Astrocyte (in vitro differentiated cells and primary cell): ENCODE measurements at regions not wholly inside any gene's neighbourhood (a gene's known extent, or its start where the extent isn't known, plus 50 kb on each side); places are given as distances from the start of the nearest gene placed in this dataset.
"Not testable (repeated sequence)": the region's sequence is repeated elsewhere in the genome, so short reads cannot be mapped to it uniquely, and the experiment has no call there.

Source experiments
- DNase-seq: peaks from one replicate; pipeline ENCODE4 v3.0.0-alpha.2; 2010; ENCODE audit warnings: low read depth
- FAIRE-seq: peaks from 2 replicates; lab custom pipeline; 2011; peaks lifted over from hg19 to GRCh38; lab: Jason Lieb, UNC
- H2AFZ ChIP-seq: 2 replicates; pipeline ENCODE4 v1.6.0; 2012; ENCODE audit warnings: low read depth, low read length, inconsistent platforms
- H3K27ac ChIP-seq: 2 replicates; pipeline ENCODE4 v1.5.1; 2011; ENCODE audit warnings: low read depth, low read length, inconsistent platforms
- H3K27me3 ChIP-seq: 2 replicates; pipeline ENCODE4 v1.6.0; 2011; ENCODE audit warnings: low read length, inconsistent platforms; ENCODE audit not compliant: insufficient read depth
- H3K36me3 ChIP-seq: 2 replicates; pipeline ENCODE4 v1.5.1; 2011; ENCODE audit warnings: low read length, inconsistent platforms; ENCODE audit not compliant: insufficient read depth
- H3K4me1 ChIP-seq: 2 replicates; pipeline ENCODE4 v1.5.1; 2011; ENCODE audit warnings: low read length, inconsistent platforms; ENCODE audit not compliant: insufficient read depth
- H3K4me2 ChIP-seq: 2 replicates; pipeline ENCODE4 v1.6.0; 2012; ENCODE audit warnings: low read length, inconsistent platforms
- H3K4me3 ChIP-seq: 2 replicates; pipeline ENCODE4 v1.5.1; 2011; ENCODE audit warnings: low read depth, mild to moderate bottlenecking, low read length, inconsistent platforms; ENCODE audit not compliant: insufficient read depth
- H3K79me2 ChIP-seq: 2 replicates; pipeline ENCODE4 v1.6.0; 2012; ENCODE audit warnings: mild to moderate bottlenecking, low read length, inconsistent platforms; ENCODE audit not compliant: insufficient read depth
- H3K9ac ChIP-seq: 2 replicates; pipeline ENCODE4 v1.6.0; 2012; ENCODE audit warnings: mild to moderate bottlenecking, low read length, inconsistent platforms
- H3K9me3 ChIP-seq: 2 replicates; pipeline ENCODE4 v1.5.1; 2012; ENCODE audit warnings: low read depth, mild to moderate bottlenecking, low read length, inconsistent platforms; ENCODE audit not compliant: insufficient read depth
- H4K20me1 ChIP-seq: 2 replicates; pipeline ENCODE4 v1.6.0; 2012; ENCODE audit warnings: low read length, inconsistent platforms; ENCODE audit not compliant: insufficient read depth
- H3K27ac Mint-ChIP-seq: one replicate; pipeline ENCODE4 v1.8.0; 2021; ENCODE audit warnings: mild to moderate bottlenecking, mixed read lengths; ENCODE audit not compliant: unreplicated experiment
- H3K27me3 Mint-ChIP-seq: one replicate; pipeline ENCODE4 v1.8.0; 2021; ENCODE audit warnings: low read depth, mixed read lengths; ENCODE audit not compliant: unreplicated experiment
- H3K36me3 Mint-ChIP-seq: one replicate; pipeline ENCODE4 v1.8.0; 2021; ENCODE audit warnings: low read depth, mixed read lengths; ENCODE audit not compliant: unreplicated experiment
- H3K4me1 Mint-ChIP-seq: one replicate; pipeline ENCODE4 v1.8.0; 2021; ENCODE audit warnings: low read depth, mixed read lengths; ENCODE audit not compliant: unreplicated experiment
- H3K4me3 Mint-ChIP-seq: one replicate; pipeline ENCODE4 v1.8.0; 2021; ENCODE audit warnings: mild to moderate bottlenecking, moderate library complexity, mixed read lengths; ENCODE audit not compliant: unreplicated experiment
- H3K9me3 Mint-ChIP-seq: one replicate; pipeline ENCODE4 v1.8.0; 2021; ENCODE audit warnings: mild to moderate bottlenecking, mixed read lengths; ENCODE audit not compliant: unreplicated experiment
- EZH2 ChIP-seq: IDR thresholded peaks from 2 replicates; pipeline ENCODE4 v1.6.1; 2012; ENCODE audit warnings: mild to moderate bottlenecking, low read length, inconsistent platforms; ENCODE audit not compliant: insufficient read depth
- TF ChIP-seq, protein P1 (sequence below): IDR thresholded peaks from 2 replicates; pipeline ENCODE4 v1.5.1; 2011; ENCODE audit warnings: low read depth, mild to moderate bottlenecking, inconsistent platforms, low read length, moderate library complexity; ENCODE audit not compliant: insufficient read depth

DNA sequence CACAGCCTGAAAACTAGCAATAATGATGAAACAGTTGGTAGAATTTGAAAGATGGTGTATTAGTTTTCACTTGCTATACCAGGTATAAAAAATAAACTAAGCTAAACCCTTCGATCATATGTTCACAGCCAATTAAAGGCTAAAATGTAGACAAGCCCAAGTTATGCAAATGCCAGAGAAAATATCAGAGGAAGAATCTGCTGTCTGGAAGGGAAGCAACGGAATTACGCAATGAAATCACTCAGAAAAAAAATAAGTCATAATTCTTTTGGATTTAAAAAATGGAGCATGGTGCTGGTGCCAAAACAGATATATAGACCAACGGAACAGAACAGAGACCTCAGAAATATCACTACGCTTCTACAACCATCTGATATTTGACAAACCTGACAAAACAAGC is 108.3 kb downstream of the ARL4C start:
- Mint-ChIP-seq H3K4me3 (no peak overlapping the region), H3K4me1 (no peaks in the 10 kb centered on the region), H3K9me3 (peaks cover 5% of the 10 kb centered on the region), H3K36me3 (no peaks in the 10 kb centered on the region), H3K27me3 (peaks cover 9% of the 10 kb centered on the region), H3K27ac (no peak overlapping the region)
- Histone ChIP-seq H3K4me1 (no peaks in the 10 kb centered on the region), H3K9ac (no peak overlapping the region), H3K27me3 (no peaks in the 10 kb centered on the region), H4K20me1 (no peaks in the 10 kb centered on the region), H2AFZ (no peak overlapping the region), H3K36me3 (no peaks in the 10 kb centered on the region), H3K9me3 (no peaks in the 10 kb centered on the region), H3K79me2 (no peaks in the 10 kb centered on the region), H3K4me3 (no peak overlapping the region), H3K4me2 (no peak overlapping the region), H3K27ac (no peak overlapping the region)
- FAIRE-seq (no peak), DNase-seq (no peak)
- no peak for TF ChIP-seq EZH2
- TF ChIP-seq, protein P1, sequence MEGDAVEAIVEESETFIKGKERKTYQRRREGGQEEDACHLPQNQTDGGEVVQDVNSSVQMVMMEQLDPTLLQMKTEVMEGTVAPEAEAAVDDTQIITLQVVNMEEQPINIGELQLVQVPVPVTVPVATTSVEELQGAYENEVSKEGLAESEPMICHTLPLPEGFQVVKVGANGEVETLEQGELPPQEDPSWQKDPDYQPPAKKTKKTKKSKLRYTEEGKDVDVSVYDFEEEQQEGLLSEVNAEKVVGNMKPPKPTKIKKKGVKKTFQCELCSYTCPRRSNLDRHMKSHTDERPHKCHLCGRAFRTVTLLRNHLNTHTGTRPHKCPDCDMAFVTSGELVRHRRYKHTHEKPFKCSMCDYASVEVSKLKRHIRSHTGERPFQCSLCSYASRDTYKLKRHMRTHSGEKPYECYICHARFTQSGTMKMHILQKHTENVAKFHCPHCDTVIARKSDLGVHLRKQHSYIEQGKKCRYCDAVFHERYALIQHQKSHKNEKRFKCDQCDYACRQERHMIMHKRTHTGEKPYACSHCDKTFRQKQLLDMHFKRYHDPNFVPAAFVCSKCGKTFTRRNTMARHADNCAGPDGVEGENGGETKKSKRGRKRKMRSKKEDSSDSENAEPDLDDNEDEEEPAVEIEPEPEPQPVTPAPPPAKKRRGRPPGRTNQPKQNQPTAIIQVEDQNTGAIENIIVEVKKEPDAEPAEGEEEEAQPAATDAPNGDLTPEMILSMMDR: no peak

- no peak for FAIRE-seq
- Histone ChIP-seq H3K79me2 (no peaks in the 10 kb centered on the region), H3K27me3 (no peaks in the 10 kb centered on the region), H3K27ac (no peak overlapping the region), H4K20me1 (no peaks in the 10 kb centered on the region), H3K4me1 (no peaks in the 10 kb centered on the region), H3K9me3 (no peaks in the 10 kb centered on the region), H3K4me3 (no peak overlapping the region), H3K9ac (no peak overlapping the region), H3K4me2 (no peak overlapping the region), H2AFZ (no peak overlapping the region), H3K36me3 (no peaks in the 10 kb centered on the region)
- H3K4me3 Mint-ChIP-seq: no peak overlapping the region
- H3K9me3 Mint-ChIP-seq: peaks cover 5% of the 10 kb centered on the region
- no peaks in the 10 kb centered on the region for H3K36me3 Mint-ChIP-seq
- H3K4me1 Mint-ChIP-seq: no peaks in the 10 kb centered on the region
- no peak for DNase-seq
- no peak overlapping the region for H3K27ac Mint-ChIP-seq
- TF ChIP-seq, protein P1: no peak
- no peak for TF ChIP-seq EZH2
- H3K27me3 Mint-ChIP-seq: peaks cover 9% of the 10 kb centered on the region
These were observed 109.9 kb downstream of the ARL4C start for GRCh38 chr2:234386971-234387370.

DNA sequence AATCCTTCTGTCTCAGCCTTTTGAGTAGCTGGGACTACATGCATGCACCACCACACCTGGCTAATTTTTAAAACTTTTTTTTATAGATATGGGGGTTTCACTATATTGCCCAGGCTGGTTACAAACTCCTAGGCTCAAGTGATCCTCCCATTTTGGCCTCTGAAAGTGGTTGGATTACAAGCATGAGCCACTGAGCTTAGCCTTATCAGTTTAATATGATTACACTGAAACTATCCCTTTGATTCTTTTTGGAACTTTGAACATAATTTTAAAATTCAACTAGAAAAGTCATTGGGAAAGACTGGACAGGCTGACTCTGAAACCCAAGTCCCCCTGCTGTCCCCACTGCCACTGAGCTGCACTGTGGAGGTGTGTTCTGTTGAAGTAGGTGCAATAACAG is 114.8 kb downstream of the ARL4C start:
- DNase-seq (no peak), FAIRE-seq (no peak)
- H2AFZ ChIP-seq: no peak overlapping the region
- Mint-ChIP-seq H3K9me3 (peaks cover 7% of the 10 kb centered on the region), H3K27ac (no peak overlapping the region), H3K36me3 (no peaks in the 10 kb centered on the region), H3K27me3 (peaks cover 4% of the 10 kb centered on the region), H3K4me3 (no peak overlapping the region), H3K4me1 (peaks cover 12% of the 10 kb centered on the region)
- H3K79me2 ChIP-seq: no peaks in the 10 kb centered on the region
- H3K27me3 ChIP-seq: no peaks in the 10 kb centered on the region
- H3K4me3 ChIP-seq: no peak overlapping the region
- H3K4me2 ChIP-seq: no peak overlapping the region
- TF ChIP-seq EZH2: no peak
- TF ChIP-seq, protein P1: no peak
- H4K20me1 ChIP-seq: no peaks in the 10 kb centered on the region
- H3K9me3 ChIP-seq: no peaks in the 10 kb centered on the region
- peaks cover 14% of the 10 kb centered on the region for H3K4me1 ChIP-seq
- H3K9ac ChIP-seq: no peak overlapping the region
- no peaks in the 10 kb centered on the region for H3K36me3 ChIP-seq
- no peak overlapping the region for H3K27ac ChIP-seq

GRCh38 chr2:234378958-234379357 is 117.9 kb downstream of the ARL4C start:
- H3K27ac ChIP-seq, FAIRE-seq: not testable (repeated sequence)

More at GRCh38 chr2:234378958-234379357, 117.9 kb downstream of the ARL4C start:
- H3K27me3 Mint-ChIP-seq, H3K27me3 ChIP-seq, H3K9ac ChIP-seq, H3K27ac Mint-ChIP-seq, H3K4me3 Mint-ChIP-seq, H3K4me3 ChIP-seq, H3K9me3 ChIP-seq, H4K20me1 ChIP-seq, H3K36me3 Mint-ChIP-seq, H3K4me2 ChIP-seq, DNase-seq, H3K9me3 Mint-ChIP-seq, H3K36me3 ChIP-seq, H3K79me2 ChIP-seq, H2AFZ ChIP-seq: not testable (repeated sequence)
- peaks cover 15% of the 10 kb centered on the region for H3K4me1 ChIP-seq
- peaks cover 14% of the 10 kb centered on the region for H3K4me1 Mint-ChIP-seq
